Superior temporal gyrus (tissue), 1 donor: ENCODE measurements at regions not wholly inside any gene's neighbourhood (a gene's known extent, or its start where the extent isn't known, plus 50 kb on each side); places are given as distances from the start of the nearest gene placed in this dataset.
"Not testable (repeated sequence)": the region's sequence is repeated elsewhere in the genome, so short reads cannot be mapped to it uniquely, and the experiment has no call there.

Source experiments
- DNase-seq: peaks from one replicate; pipeline ENCODE4 v3.0.0-alpha.2; 2016; ENCODE audit errors: extremely low spot score

DNA sequence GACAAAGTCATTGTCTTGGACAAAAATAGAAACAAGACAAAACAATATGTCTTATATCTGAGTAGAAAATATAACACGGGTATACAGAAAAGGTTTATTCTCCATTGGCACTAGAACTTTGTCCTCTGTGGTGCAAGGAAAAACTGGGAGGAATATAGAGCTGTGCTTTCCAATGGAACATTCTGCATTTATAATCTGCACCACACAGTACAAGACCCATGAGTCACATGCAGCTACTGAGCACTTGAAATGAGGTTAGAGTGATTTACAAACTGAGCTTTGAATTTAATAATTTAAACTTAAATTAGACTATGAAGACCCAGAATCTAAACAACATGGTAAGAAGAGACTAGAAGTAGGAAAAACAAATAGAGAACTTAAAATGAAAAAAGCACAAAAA is 86.1 kb downstream of the RAP2A start:
- DNase-seq: no peak

DNA sequence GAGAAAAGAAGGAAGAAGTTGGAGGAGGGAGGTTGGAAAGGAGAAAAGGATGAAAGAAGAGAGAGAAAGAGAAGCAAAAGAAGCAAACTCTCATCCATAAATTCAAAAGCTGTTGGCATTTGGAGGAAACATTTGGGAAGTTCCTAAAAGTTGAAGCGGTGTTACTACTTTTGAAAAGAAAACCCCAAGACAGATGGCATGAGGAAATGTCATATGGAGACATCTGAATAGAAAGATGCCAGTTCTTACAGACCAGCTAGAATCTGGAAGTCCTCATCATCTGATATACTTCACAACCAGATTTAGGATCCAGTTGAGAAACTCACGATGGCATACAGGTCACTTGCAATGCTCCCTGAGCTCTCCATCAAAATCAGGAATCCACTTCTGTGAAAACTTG is 86.9 kb downstream of the RAP2A start:
- DNase-seq: no peak

- no peak for DNase-seq
Observed at GRCh38 chr13:97521726-97522125, 87.8 kb downstream of the RAP2A start.

- DNase-seq: no peak
Observed at GRCh38 chr13:97522243-97522642, 88.3 kb downstream of the RAP2A start.

- DNase-seq: no peak
Observed at GRCh38 chr13:97526556-97526955, 92.6 kb downstream of the RAP2A start.

DNA sequence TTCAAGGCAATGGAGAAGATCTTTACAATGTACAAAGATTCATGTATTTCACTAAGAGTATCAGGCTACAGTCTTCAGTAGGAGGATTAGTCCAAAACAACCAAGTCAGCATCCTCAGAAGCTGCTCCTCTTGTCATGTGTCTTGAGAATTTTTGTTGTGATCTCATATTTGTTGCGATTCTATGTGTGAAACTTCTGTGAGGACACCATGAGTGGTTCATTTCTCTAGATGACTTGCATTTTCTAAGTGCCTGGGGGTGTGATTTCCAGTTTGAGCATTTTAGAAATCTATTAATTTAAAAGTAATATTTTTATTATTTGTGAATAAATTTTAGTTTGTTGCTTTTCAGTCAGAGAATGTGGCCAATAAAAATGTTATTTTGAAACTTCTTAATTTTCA is 94.5 kb downstream of the RAP2A start:
- no peak for DNase-seq

GRCh38 chr13:97534540-97534939 is 100.6 kb downstream of the RAP2A start:
- no peak for DNase-seq

DNA sequence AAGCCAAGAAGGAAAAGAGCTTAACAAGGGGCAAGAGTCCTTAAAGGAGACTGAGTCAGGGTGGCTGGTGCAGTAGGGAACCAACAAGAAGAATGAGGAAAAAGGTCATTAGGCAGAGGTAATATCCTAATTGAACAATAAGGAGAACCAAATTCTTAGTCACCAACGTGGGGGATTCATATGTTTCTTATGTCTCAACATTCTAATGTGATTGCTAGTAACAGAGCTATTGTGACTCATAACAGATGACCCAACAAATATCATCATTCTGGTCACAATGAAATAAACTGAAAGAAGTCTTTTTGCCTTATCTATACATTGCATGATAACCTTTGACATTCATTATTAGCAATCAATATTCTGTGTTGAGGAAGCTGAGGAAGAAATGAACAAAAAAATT is 101.6 kb downstream of the RAP2A start:
- no peak for DNase-seq

GRCh38 chr13:97537110-97537509 is 103.1 kb downstream of the RAP2A start:
- DNase-seq: no peak

DNA sequence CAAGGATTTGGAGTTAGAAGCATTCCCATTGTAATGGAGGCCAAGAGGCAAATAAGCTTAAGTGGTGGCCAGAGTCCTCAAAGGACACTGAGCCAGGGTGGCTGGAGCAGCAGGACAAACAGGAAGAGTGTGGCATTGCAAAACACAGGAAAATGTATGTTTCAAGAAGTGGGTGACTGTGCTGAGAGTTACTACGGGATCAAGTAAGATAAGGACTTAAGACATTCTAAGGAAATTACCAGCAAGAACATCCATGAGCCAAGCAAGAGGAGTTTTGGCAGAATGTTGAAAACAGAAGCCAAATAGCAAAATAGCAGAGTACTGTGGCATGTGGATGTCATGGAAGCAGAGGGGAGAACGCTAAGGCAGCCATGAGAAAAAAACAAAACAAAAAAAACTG is 104.2 kb downstream of the RAP2A start:
- DNase-seq: no peak

- no peak for DNase-seq
Observed at GRCh38 chr13:97539651-97540610, 106.0 kb downstream of the RAP2A start.

DNA sequence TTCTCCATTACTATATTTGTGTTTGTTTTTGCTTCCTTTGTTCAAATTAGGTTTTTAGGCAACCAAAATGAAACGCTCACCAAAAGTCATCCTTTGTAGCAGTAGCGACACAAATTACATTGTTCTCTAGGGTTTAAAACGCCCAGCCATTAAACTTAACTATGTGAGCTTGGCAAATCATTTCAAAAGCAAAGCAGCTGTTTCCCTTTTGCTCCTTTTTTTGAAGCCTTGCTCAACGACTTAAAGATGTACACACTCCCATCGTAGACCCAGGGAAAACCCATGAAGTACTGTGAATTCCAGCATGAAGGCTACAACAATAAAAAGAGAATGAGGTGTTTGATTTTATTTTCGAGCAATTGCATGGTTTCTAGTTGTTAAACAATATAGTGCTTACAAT is 106.7 kb downstream of the RAP2A start:
- DNase-seq: no peak

GRCh38 chr13:97542102-97542685 is 108.2 kb downstream of the RAP2A start:
- DNase-seq: no peak

- DNase-seq: no peak
Observed at GRCh38 chr13:97544031-97544765, 110.2 kb downstream of the RAP2A start.

- DNase-seq: not testable (repeated sequence)
Observed at GRCh38 chr13:97544971-97545499, 111.1 kb downstream of the RAP2A start.

- no peak for DNase-seq
Observed at GRCh38 chr13:97548138-97548537, 114.2 kb downstream of the RAP2A start.

- DNase-seq: no peak
Observed at GRCh38 chr13:97548711-97549110, 114.7 kb downstream of the RAP2A start.

GRCh38 chr13:97549201-97549600 is 115.2 kb downstream of the RAP2A start:
- DNase-seq: no peak

DNA sequence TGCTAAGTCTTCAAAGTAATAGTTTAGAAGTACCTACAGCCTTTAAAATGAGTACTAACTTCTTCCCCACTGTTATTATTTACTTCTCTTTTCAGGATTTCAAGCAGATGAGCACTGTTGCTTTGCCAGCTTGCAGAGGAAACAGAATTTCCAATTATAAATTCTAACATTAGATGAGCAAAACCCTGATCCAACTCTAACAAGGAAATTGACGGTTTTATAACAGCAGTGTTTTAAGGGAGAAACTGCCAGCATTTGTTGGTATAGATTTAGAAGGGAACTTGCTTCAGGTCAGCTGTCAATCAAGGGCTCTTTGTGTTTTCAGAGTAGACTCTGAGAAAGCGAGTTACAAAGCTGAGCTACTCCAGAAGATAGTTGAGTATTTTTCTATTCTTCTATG is 120.5 kb downstream of the RAP2A start:
- DNase-seq: peak; percentile 17

GRCh38 chr13:97555034-97555433 is 121.1 kb downstream of the RAP2A start:
- no peak for DNase-seq

GRCh38 chr13:97559030-97559429 is 125.1 kb downstream of the RAP2A start:
- DNase-seq: no peak

GRCh38 chr13:97559981-97560380 is 126.0 kb downstream of the RAP2A start:
- DNase-seq: no peak
